HG03097 (cell line): ENCODE measurements at regions not wholly inside any gene's neighbourhood (a gene's known extent, or its start where the extent isn't known, plus 50 kb on each side); places are given as distances from the start of the nearest gene placed in this dataset.
A peak's percentile ranks its signal among the peaks of the same experiment; 100 is the strongest.

ENCODE experiments used
- ATAC-seq: cut with Tn5 transposase; IDR thresholded peaks from one replicate; pipeline ENCODE4 v1.9.1; 2021; ENCODE audit not compliant: unreplicated experiment, low FRiP score

GRCh38 chr1:168991667-168992475, 114.6 kb upstream of the ATP1B1 start:
- no peak for ATAC-seq

- ATAC-seq = no peak
These were observed 105.1 kb upstream of the ATP1B1 start for GRCh38 chr1:169001353-169001752.

- no peak for ATAC-seq
These were observed 102.5 kb upstream of the ATP1B1 start for GRCh38 chr1:169003864-169004516.

GRCh38 chr1:169005776-169006175, 100.7 kb upstream of the ATP1B1 start:
- ATAC-seq = no peak

- ATAC-seq = no peak
These were observed 96.8 kb upstream of the ATP1B1 start for GRCh38 chr1:169009666-169010065.

GRCh38 chr1:169012416-169012815, 94.1 kb upstream of the ATP1B1 start:
- peak; percentile 61 for ATAC-seq

- ATAC-seq = no peak
These were observed 92.7 kb upstream of the ATP1B1 start for GRCh38 chr1:169013821-169014220.

- no peak for ATAC-seq
These were observed 91.0 kb upstream of the ATP1B1 start for GRCh38 chr1:169015464-169015863.

- no peak for ATAC-seq
These were observed 87.7 kb upstream of the ATP1B1 start for GRCh38 chr1:169018751-169019150.

GRCh38 chr1:169019419-169020058, 87.0 kb upstream of the ATP1B1 start:
- ATAC-seq = no peak

- ATAC-seq = no peak
These were observed 85.8 kb upstream of the ATP1B1 start for GRCh38 chr1:169020684-169021083.

GRCh38 chr1:169022648-169023047, 83.8 kb upstream of the ATP1B1 start:
- no peak for ATAC-seq

GRCh38 chr1:169024255-169024654, 82.2 kb upstream of the ATP1B1 start:
- no peak for ATAC-seq

- peak; percentile 80 for ATAC-seq
These were observed 81.7 kb upstream of the ATP1B1 start for GRCh38 chr1:169024800-169025271.

- ATAC-seq = no peak
These were observed 81.1 kb upstream of the ATP1B1 start for GRCh38 chr1:169025412-169025811.

- ATAC-seq = peak; percentile 38
These were observed 78.7 kb upstream of the ATP1B1 start for GRCh38 chr1:169027607-169028320.

- no peak for ATAC-seq
These were observed 74.8 kb upstream of the ATP1B1 start for GRCh38 chr1:169031566-169032224.

- no peak for ATAC-seq
These were observed 65.1 kb upstream of the ATP1B1 start for GRCh38 chr1:169041366-169041765.

- no peak for ATAC-seq
These were observed 64.1 kb upstream of the ATP1B1 start for GRCh38 chr1:169042377-169042776.

- ATAC-seq = peak; percentile 12
These were observed 62.7 kb upstream of the ATP1B1 start for GRCh38 chr1:169043823-169044222.
